HepG2 (cell line): ENCODE measurements at regions not wholly inside any gene's neighbourhood (a gene's known extent, or its start where the extent isn't known, plus 50 kb on each side); places are given as distances from the start of the nearest gene placed in this dataset.
A peak's percentile ranks its signal among the peaks of the same experiment; 100 is the strongest.

Source experiments
- ATAC-seq: fragments of 200-7000 bp; cut with Tn5 transposase; 3 replicates; pipeline ENCODE4 v1.9.1; 2020; ENCODE audit warnings: mild to moderate bottlenecking, moderate library complexity
- BruUV-seq: library from RNA; stranded (reverse); fragments of 400-500 nt; replicated peaks from 2 replicates; lab custom pipeline; 2021; lab: Mats Ljungman, UMichigan
- CTCF ChIA-PET: fragments of 300-600 bp; formaldehyde crosslinking; extraction: SDS; loops from one replicate; lab custom pipeline; 2021; ENCODE audit warnings: low total read pairs, inconsistent platforms, low intra/inter-chr PET ratio; lab: Yijun Ruan, JAX
- POLR2A ChIA-PET: fragments of 350-600 bp; sonication (Branson Sonifier 250); formaldehyde crosslinking; loops from one replicate; lab custom pipeline; 2020; ENCODE audit warnings: antibody characterized with exemption, inconsistent platforms; lab: Yijun Ruan, JAX
- DNase-seq: peaks from one replicate; pipeline ENCODE4 v3.0.0-alpha.2; 2015; ENCODE audit warnings: low spot score
- FAIRE-seq: peaks from 3 replicates; lab custom pipeline; 2011; peaks lifted over from hg19 to GRCh38; lab: Jason Lieb, UNC
- H2AFZ ChIP-seq: one replicate; pipeline ENCODE4 v1.6.1; 2011; ENCODE audit warnings: low read length, inconsistent platforms
- H3K27ac ChIP-seq: fragments of 300-600 bp; 3 replicates; pipeline ENCODE4 v1.8.0; 2011; ENCODE audit warnings: mixed run types, mild to moderate bottlenecking, mixed read lengths, low read length, inconsistent platforms; ENCODE audit not compliant: insufficient read depth; ENCODE audit errors: extremely low read length
- H3K27me3 ChIP-seq, 2 experiments: fragments of 200-600 bp in 1 of 2; 2 replicates in 1 of 2; 3 replicates in 1 of 2; pipeline versions ENCODE4 v1.6.0 to v1.8.0; 2011; ENCODE audit warnings: low read length in 2 of 2, mild to moderate bottlenecking in 2 of 2, moderate library complexity in 2 of 2, inconsistent platforms in 1 of 2; ENCODE audit not compliant: insufficient read depth in 2 of 2, control insufficient read depth in 1 of 2
- H3K36me3 ChIP-seq, 2 experiments: fragments of 200-600 bp in 1 of 2; replicated peaks in 1 of 2; 2 replicates in 1 of 2; 3 replicates in 1 of 2; pipeline versions ENCODE4 v1.5.1 to v1.8.0; 2011; ENCODE audit warnings: low read length in 2 of 2, inconsistent platforms in 1 of 2; ENCODE audit not compliant: insufficient read depth in 2 of 2, control insufficient read depth in 1 of 2
- H3K4me1 ChIP-seq: 2 replicates; pipeline ENCODE4 v1.5.1; 2012; ENCODE audit warnings: low read length, inconsistent platforms; ENCODE audit not compliant: insufficient read depth
- H3K4me2 ChIP-seq: 2 replicates; pipeline ENCODE4 v1.6.0; 2011; ENCODE audit warnings: low read depth, low read length, inconsistent platforms
- H3K4me3 ChIP-seq, 3 experiments: fragments of 200-600 bp in 1 of 3; sonication (generic), shearing (Covaris generic) in 1 of 3; replicated peaks in 1 of 3; 2 replicates each; pipeline ENCODE4 v1.5.1; 2011 to 2016; ENCODE audit warnings: low read length in 3 of 3, inconsistent platforms in 2 of 3, low read depth in 2 of 3, mild to moderate bottlenecking in 2 of 3, control low read depth in 1 of 3, mixed read lengths in 1 of 3; ENCODE audit not compliant: insufficient read depth in 1 of 3
- H3K79me2 ChIP-seq: one replicate; pipeline ENCODE4 v1.6.1; 2011; ENCODE audit warnings: low read length, inconsistent platforms; ENCODE audit not compliant: insufficient read depth
- H3K9ac ChIP-seq: 2 replicates; pipeline ENCODE4 v1.6.0; 2011; ENCODE audit warnings: mild to moderate bottlenecking, low read depth, low read length, inconsistent platforms; ENCODE audit not compliant: insufficient read depth
- H3K9me3 ChIP-seq: 2 replicates; pipeline ENCODE4 v1.5.1; 2012; ENCODE audit warnings: mild to moderate bottlenecking, low read length
- H4K20me1 ChIP-seq: 2 replicates; pipeline ENCODE4 v1.6.0; 2011; ENCODE audit warnings: inconsistent platforms, mild to moderate bottlenecking, low read length, moderate library complexity; ENCODE audit not compliant: insufficient read depth
- ETV5 ChIP-seq: IDR thresholded peaks from 2 replicates; pipeline ENCODE4 v1.6.1; 2018; ENCODE audit warnings: missing biosample characterization, missing genetic modification reagents, inconsistent platforms, borderline replicate concordance
- HDAC2 ChIP-seq: sonication (generic); formaldehyde crosslinking; IDR thresholded peaks from 2 replicates; pipeline ENCODE4 v1.4.0; 2020; ENCODE audit warnings: missing genetic modification reagents
- HOXA9 ChIP-seq: sonication (generic); formaldehyde crosslinking; IDR thresholded peaks from 2 replicates; pipeline ENCODE4 v1.8.1; 2022; ENCODE audit warnings: missing genetic modification reagents, mild to moderate bottlenecking, moderate library complexity, borderline replicate concordance
- IKZF1 ChIP-seq: fragments of 450-650 bp; IDR thresholded peaks from 2 replicates; pipeline ENCODE4 v1.7.1; 2016
- MAFF ChIP-seq: IDR thresholded peaks from 2 replicates; pipeline ENCODE4 v1.6.1; 2011; ENCODE audit warnings: low read depth, low read length, improper control_type of control experiment
- MAFK ChIP-seq, 2 experiments: IDR thresholded peaks in 1 of 2; conservative IDR thresholded peaks in 1 of 2; 2 replicates each; pipeline ENCODE4 v1.6.1; 2011; ENCODE audit warnings: improper control_type of control experiment in 2 of 2, low read length in 2 of 2
- NCOA5 ChIP-seq: sonication (generic); formaldehyde crosslinking; IDR thresholded peaks from 2 replicates; pipeline ENCODE4 v1.4.0; 2020; ENCODE audit warnings: missing genetic modification reagents
- SP1 ChIP-seq, 2 experiments: fragments of 450-650 bp in 1 of 2; sonication (generic) in 1 of 2; formaldehyde crosslinking in 1 of 2; IDR thresholded peaks; 2 replicates each; pipeline versions ENCODE4 v1.4.0 to v1.6.1; 2016 to 2020; ENCODE audit warnings: missing genetic modification reagents in 1 of 2
- ZBTB26 ChIP-seq: IDR thresholded peaks from 2 replicates; pipeline ENCODE4 v1.6.1; 2016; ENCODE audit warnings: missing compliant biosample characterization, missing genetic modification reagents, borderline replicate concordance
- ZBTB7A ChIP-seq: sonication (generic); formaldehyde crosslinking; IDR thresholded peaks from 2 replicates; pipeline ENCODE4 v1.8.0; 2022; ENCODE audit warnings: mild to moderate bottlenecking, missing genetic modification reagents
- ZFP36 ChIP-seq: fragments of 150-350 bp; IDR thresholded peaks from 2 replicates; pipeline ENCODE4 v1.6.1; 2018; ENCODE audit warnings: borderline replicate concordance, low read length, low read depth; ENCODE audit not compliant: partially characterized antibody
- ZNF569 ChIP-seq: sonication (generic); formaldehyde crosslinking; IDR thresholded peaks from 2 replicates; pipeline ENCODE4 v1.5.0; 2020; ENCODE audit warnings: mild to moderate bottlenecking, missing genetic modification reagents, moderate library complexity, borderline replicate concordance
- WGBS: methylation state at CpG from one replicate; pipeline ENCODE4 v1.1.6; 2017; ENCODE audit warnings: low lambda C conversion rate; 5-methylcytosine and 5-hydroxymethylcytosine counted together
- in situ Hi-C: cut with HindIII; loops from 2 replicates; pipeline ENCODE4 v1.10.0; 2017; ENCODE audit warnings: low pct_unique_long_range_greater_than_20kb; ENCODE audit not compliant: extremely low pct_ligation_motif_present
- intact Hi-C: fragments of 100-400 bp; cut with micrococcal nuclease; formaldehyde crosslinking; loops from one replicate; pipeline ENCODE4 v1.10.0; 2022; ENCODE audit not compliant: unreplicated experiment

GRCh38 chr12:83753904-83754303 lies 1067.2 kb downstream of the TMTC2 start:
- Histone ChIP-seq H3K9ac (no peak overlapping the region), H3K36me3 (no peaks in the 10 kb centered on the region), H3K4me2 (no peak overlapping the region), H4K20me1 (no peaks in the 10 kb centered on the region), H3K4me1 (no peaks in the 10 kb centered on the region), H3K9me3 (peaks cover 39% of the 10 kb centered on the region), H3K4me3 (no peak overlapping the region), H3K27me3 (no peaks in the 10 kb centered on the region), H3K27ac (no peak overlapping the region), H2AFZ (no peak overlapping the region), H3K79me2 (no peaks in the 10 kb centered on the region)
- 0% methylated on average over 1 of the region's 1 CpG for WGBS
- no peak for DNase-seq
- in situ Hi-C loops, result no loop called here
- no TSS peak for BruUV-seq
- POLR2A ChIA-PET, result no interaction called here
- no peak for ATAC-seq
- TF ChIP-seq MAFK (conservative IDR thresholded peaks at IDR 0.05 in 1 of 2, IDR thresholded peaks at IDR 0.05 in 1 of 2; ENCODE audit: low read length in 2 of 2), result peak; percentile 69 to 87; a peak in 3 of 4 replicates
- TF ChIP-seq MAFF, result peak; percentile 79
- TF ChIP-seq SP1 (IDR thresholded peaks at IDR 0.05), result no peak
- no peak for TF ChIP-seq SP1 (CRISPR knock-in tag; IDR thresholded peaks at IDR 0.05)
- no peak for TF ChIP-seq ZBTB7A (CRISPR knock-in tag)
- no peak for FAIRE-seq
- intact Hi-C loops, result no loop called here
- CTCF ChIA-PET, result no interaction called here

GRCh38 chr12:83753205-83753604 lies 1066.5 kb downstream of the TMTC2 start:
- ChIA-PET POLR2A (no interaction called here), CTCF (no interaction called here)
- Histone ChIP-seq H3K9ac (no peak overlapping the region), H3K79me2 (no peaks in the 10 kb centered on the region), H3K4me2 (no peak overlapping the region), H3K27me3 (no peaks in the 10 kb centered on the region), H3K27ac (no peak overlapping the region), H2AFZ (no peak overlapping the region), H3K9me3 (peaks cover 45% of the 10 kb centered on the region)
- DNase-seq (no peak), FAIRE-seq (no peak)
- in situ Hi-C loops (no loop called here), intact Hi-C loops (no loop called here)
- no TSS peak for BruUV-seq
- no peak for TF ChIP-seq HDAC2 (CRISPR knock-in tag)
- TF ChIP-seq ZFP36, result no peak
- no peak for TF ChIP-seq ETV5 (CRISPR knock-in tag)
- no peak for TF ChIP-seq ZNF569 (CRISPR knock-in tag)
- no peak for TF ChIP-seq NCOA5
- TF ChIP-seq IKZF1, result no peak
- no peak for TF ChIP-seq HOXA9 (CRISPR knock-in tag)
- no peak for TF ChIP-seq ZBTB26 (CRISPR knock-in tag)
- TF ChIP-seq, all 625 proteins: peak for 0
- Histone ChIP-seq H4K20me1 (no peaks in the 10 kb centered on the region), H3K4me3 (no peak overlapping the region), H3K4me1 (no peaks in the 10 kb centered on the region), H3K36me3 (no peaks in the 10 kb centered on the region)
- 0% methylated on average over 3 of the region's 3 CpGs for WGBS
- ATAC-seq, result no peak
